GM23248 (cell line): ENCODE measurements at regions not wholly inside any gene's neighbourhood (a gene's known extent, or its start where the extent isn't known, plus 50 kb on each side); places are given as distances from the start of the nearest gene placed in this dataset.

Experiments
- DNase-seq: peaks from one replicate; pipeline ENCODE4 v3.0.0-alpha.2; 2015
- H2AFZ ChIP-seq: fragments of 200-600 bp; sonication (generic); 2 replicates; pipeline ENCODE4 v1.6.1; 2016; ENCODE audit warnings: antibody characterized with exemption
- H3F3A ChIP-seq: fragments of 200-600 bp; sonication (generic); 2 replicates; pipeline ENCODE4 v1.6.1; 2016; ENCODE audit warnings: mild to moderate bottlenecking, antibody characterized with exemption, mixed run types; ENCODE audit not compliant: insufficient read depth
- H3K27ac ChIP-seq: fragments of 200-600 bp; sonication (generic); 2 replicates; pipeline ENCODE4 v1.5.1; 2016; ENCODE audit warnings: mild to moderate bottlenecking
- H3K27me3 ChIP-seq: fragments of 200-600 bp; sonication (generic); replicated peaks from 2 replicates; pipeline ENCODE4 v1.6.1; 2016; ENCODE audit warnings: mild to moderate bottlenecking; ENCODE audit not compliant: insufficient read depth
- H3K36me3 ChIP-seq: fragments of 200-600 bp; sonication (generic); 2 replicates; pipeline ENCODE4 v1.6.1; 2016; ENCODE audit warnings: low read depth, mild to moderate bottlenecking
- H3K4me1 ChIP-seq: fragments of 200-600 bp; sonication (generic); 2 replicates; pipeline ENCODE4 v1.6.1; 2016; ENCODE audit warnings: mild to moderate bottlenecking; ENCODE audit not compliant: insufficient read depth
- H3K4me2 ChIP-seq: fragments of 200-600 bp; sonication (generic); one replicate; pipeline ENCODE4 v1.6.1; 2016; ENCODE audit warnings: mild to moderate bottlenecking; ENCODE audit not compliant: unreplicated experiment
- H3K4me3 ChIP-seq: fragments of 200-600 bp; sonication (generic); 2 replicates; pipeline ENCODE4 v1.5.1; 2016; ENCODE audit warnings: mild to moderate bottlenecking
- H3K79me2 ChIP-seq: fragments of 200-600 bp; sonication (generic); 2 replicates; pipeline ENCODE4 v1.6.1; 2016; ENCODE audit warnings: mild to moderate bottlenecking; ENCODE audit not compliant: insufficient read depth
- H3K9ac ChIP-seq: fragments of 200-600 bp; sonication (generic); 2 replicates; pipeline ENCODE4 v1.6.1; 2016; ENCODE audit warnings: mild to moderate bottlenecking
- H3K9me2 ChIP-seq: fragments of 200-600 bp; sonication (generic); 2 replicates; pipeline ENCODE4 v1.6.1; 2016; ENCODE audit warnings: mixed run types, mild to moderate bottlenecking, moderate library complexity; ENCODE audit not compliant: insufficient read depth
- H3K9me3 ChIP-seq: fragments of 200-600 bp; sonication (generic); one replicate; pipeline ENCODE4 v1.6.1; 2017; ENCODE audit warnings: low read depth
- H4K20me1 ChIP-seq: fragments of 200-600 bp; sonication (generic); 2 replicates; pipeline ENCODE4 v1.6.0; 2016; ENCODE audit not compliant: insufficient read depth
- EZH2 ChIP-seq: fragments of 200-600 bp; sonication (generic); IDR thresholded peaks from 2 replicates; pipeline ENCODE4 v1.6.1; 2018; ENCODE audit warnings: antibody characterized with exemption, mild to moderate bottlenecking; ENCODE audit not compliant: insufficient read depth, poor library complexity, severe bottlenecking
- EZH2phosphoT487 ChIP-seq: fragments of 200-600 bp; sonication (generic); IDR thresholded peaks from 2 replicates; pipeline ENCODE4 v1.6.1; 2018; ENCODE audit warnings: antibody characterized with exemption, moderate library complexity, mild to moderate bottlenecking, low read depth; ENCODE audit not compliant: insufficient read depth
- WGBS, 2 experiments: methylation state at CpG; one replicate each; pipeline ENCODE4 v1.1.6; 2015 to 2017; ENCODE audit warnings: low lambda C conversion rate in 2 of 2, low coverage in 1 of 2; ENCODE audit errors: missing lambda C conversion rate in 2 of 2; 5-methylcytosine and 5-hydroxymethylcytosine counted together
- in situ Hi-C: fragments of 300-500 bp; cut with MboI; formaldehyde crosslinking; loops from 2 replicates; pipeline ENCODE4 v1.15.0; 2020

- Histone ChIP-seq H3F3A (no peaks in the 10 kb centered on the region), H3K4me3 (no peak overlapping the region), H3K4me1 (no peaks in the 10 kb centered on the region), H4K20me1 (no peaks in the 10 kb centered on the region), H3K9me2 (no peaks in the 10 kb centered on the region), H3K36me3 (no peaks in the 10 kb centered on the region), H2AFZ (no peak overlapping the region), H3K27ac (no peak overlapping the region), H3K9me3 (no peaks in the 10 kb centered on the region), H3K27me3 (no peaks in the 10 kb centered on the region), H3K79me2 (no peaks in the 10 kb centered on the region), H3K4me2 (no peak overlapping the region), H3K9ac (no peak overlapping the region)
- DNase-seq: no peak
- 44 to 51% methylated on average over 9 of the region's 9 CpGs for WGBS, 2 experiments
- TF ChIP-seq EZH2 (no peak), EZH2phosphoT487 (no peak)
- in situ Hi-C loops: no loop called here
Measured at GRCh38 chr12:34297790-34298164, 275.5 kb downstream of the ALG10 start.

- Histone ChIP-seq H3F3A (no peaks in the 10 kb centered on the region), H3K36me3 (no peaks in the 10 kb centered on the region), H4K20me1 (no peaks in the 10 kb centered on the region), H3K4me3 (no peak overlapping the region), H3K9me2 (no peaks in the 10 kb centered on the region), H3K4me1 (no peaks in the 10 kb centered on the region), H3K9me3 (no peaks in the 10 kb centered on the region), H2AFZ (no peak overlapping the region), H3K27ac (no peak overlapping the region), H3K79me2 (no peaks in the 10 kb centered on the region), H3K27me3 (no peaks in the 10 kb centered on the region), H3K9ac (no peak overlapping the region), H3K4me2 (no peak overlapping the region)
- no peak for TF ChIP-seq EZH2
- no peak for TF ChIP-seq EZH2phosphoT487
- no peak for DNase-seq
- WGBS, 2 experiments: 46 to 52% methylated on average over 25 to 28 of the region's 28 CpGs
- in situ Hi-C loops: no loop called here
Measured at GRCh38 chr12:34298176-34298970, 276.1 kb downstream of the ALG10 start.

- no peak overlapping the region for H3K4me3 ChIP-seq
- H3K4me2 ChIP-seq: no peak overlapping the region
- H3K9me2 ChIP-seq: no peaks in the 10 kb centered on the region
- H3K4me1 ChIP-seq: no peaks in the 10 kb centered on the region
- H3K27ac ChIP-seq: no peak overlapping the region
- H3K79me2 ChIP-seq: no peaks in the 10 kb centered on the region
- H4K20me1 ChIP-seq: no peaks in the 10 kb centered on the region
- no peak overlapping the region for H3K9ac ChIP-seq
- TF ChIP-seq EZH2 (no peak), EZH2phosphoT487 (no peak)
- WGBS, 2 experiments: 54 to 55% methylated on average over 35 of the region's 35 CpGs
- H3K36me3 ChIP-seq: no peaks in the 10 kb centered on the region
- in situ Hi-C loops: no loop called here
- H3F3A ChIP-seq: no peaks in the 10 kb centered on the region
- DNase-seq: no peak
- no peaks in the 10 kb centered on the region for H3K27me3 ChIP-seq
- no peak overlapping the region for H2AFZ ChIP-seq
- no peaks in the 10 kb centered on the region for H3K9me3 ChIP-seq
Measured at GRCh38 chr12:34298971-34299801, 276.9 kb downstream of the ALG10 start.

GRCh38 chr12:34299802-34300193 is 277.5 kb downstream of the ALG10 start:
- TF ChIP-seq EZH2: no peak
- TF ChIP-seq EZH2phosphoT487: no peak
- no peaks in the 10 kb centered on the region for H3K79me2 ChIP-seq
- H3K9me3 ChIP-seq: no peaks in the 10 kb centered on the region
- no peak overlapping the region for H3K4me2 ChIP-seq
- no peak overlapping the region for H3K9ac ChIP-seq
- DNase-seq: no peak
- no peak overlapping the region for H3K27ac ChIP-seq
- no peaks in the 10 kb centered on the region for H3K36me3 ChIP-seq
- H3F3A ChIP-seq: no peaks in the 10 kb centered on the region
- no peaks in the 10 kb centered on the region for H4K20me1 ChIP-seq
- WGBS, 2 experiments: 38 to 39% methylated on average over 16 of the region's 16 CpGs
- no peak overlapping the region for H2AFZ ChIP-seq
- H3K4me3 ChIP-seq: no peak overlapping the region
- H3K9me2 ChIP-seq: no peaks in the 10 kb centered on the region
- no peaks in the 10 kb centered on the region for H3K4me1 ChIP-seq
- in situ Hi-C loops: no loop called here
- no peaks in the 10 kb centered on the region for H3K27me3 ChIP-seq
